GM20431 (cell line): ENCODE measurements at regions not wholly inside any gene's neighbourhood (a gene's known extent, or its start where the extent isn't known, plus 50 kb on each side); places are given as distances from the start of the nearest gene placed in this dataset.

Source experiments
- in situ Hi-C: fragments of 300-500 bp; cut with MseI, MboI; formaldehyde crosslinking; loops from one replicate; pipeline ENCODE4 v1.15.0; 2020; ENCODE audit warnings: low sequenced_read_pairs; ENCODE audit not compliant: unreplicated experiment

- in situ Hi-C loops: no loop called here
Observed at GRCh38 chr2:147713349-147713748, 131.5 kb upstream of the ACVR2A start.

DNA sequence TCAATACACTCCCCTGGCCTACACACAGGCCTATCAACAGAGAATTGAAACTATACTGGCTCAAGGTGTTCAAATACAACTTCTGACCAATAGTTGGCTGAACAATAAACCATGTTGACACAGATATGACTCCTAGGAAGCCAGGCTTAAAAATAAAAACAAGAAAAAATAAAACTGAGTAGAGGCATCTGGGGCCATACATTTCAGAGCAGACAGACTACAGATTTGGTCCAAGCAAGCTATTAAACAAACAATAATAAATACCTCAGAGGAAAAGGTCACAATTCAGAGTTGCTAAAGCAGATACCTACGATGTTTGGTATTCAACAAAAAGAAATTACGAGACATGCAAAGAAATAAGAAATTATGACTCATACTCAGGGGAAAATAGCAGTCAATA is 132.8 kb upstream of the ACVR2A start:
- in situ Hi-C loops: no loop called here

DNA sequence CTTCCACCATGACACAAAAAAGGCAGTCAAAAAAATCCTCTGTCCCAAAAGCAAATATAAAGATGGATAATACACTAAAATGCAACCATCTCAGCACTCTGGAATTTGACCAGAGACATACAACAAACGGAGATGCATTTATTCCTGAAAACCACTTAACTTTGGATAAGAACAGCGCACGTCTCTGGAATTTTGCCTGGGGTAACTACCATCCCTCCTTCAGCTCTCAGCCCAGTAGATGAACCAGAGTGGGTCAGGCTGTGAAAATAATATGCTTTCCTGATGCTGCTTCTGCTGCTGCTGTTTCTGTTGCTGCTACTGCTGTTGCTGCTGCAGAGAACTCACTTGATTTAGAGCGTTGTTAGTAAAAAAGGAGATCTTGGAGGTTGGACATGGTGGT is 133.8 kb upstream of the ACVR2A start:
- in situ Hi-C loops: no loop called here

- in situ Hi-C loops: no loop called here
Observed at GRCh38 chr2:147709655-147710054, 135.2 kb upstream of the ACVR2A start.

- in situ Hi-C loops: no loop called here
Observed at GRCh38 chr2:147703171-147703570, 141.7 kb upstream of the ACVR2A start.

GRCh38 chr2:147698166-147698565 is 146.7 kb upstream of the ACVR2A start:
- in situ Hi-C loops: no loop called here

DNA sequence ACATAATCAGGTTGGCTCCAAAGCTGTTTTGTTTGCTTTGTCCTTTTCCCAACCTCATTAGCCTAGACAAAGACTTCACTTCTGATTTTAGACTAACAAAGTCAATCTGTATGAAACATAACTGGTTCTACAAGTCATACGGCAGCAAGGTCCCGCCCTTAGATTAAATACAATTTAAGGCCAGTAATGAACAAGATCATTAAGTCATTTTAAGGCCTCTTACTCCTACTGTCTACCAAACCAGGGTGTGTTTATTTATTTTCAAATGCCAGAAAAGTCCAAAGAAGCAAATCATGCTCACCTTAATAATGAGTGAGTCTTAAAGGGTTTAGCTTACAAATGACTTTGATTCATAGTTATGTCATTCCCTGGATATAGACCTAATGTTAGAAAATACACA is 148.4 kb upstream of the ACVR2A start:
- in situ Hi-C loops: no loop called here

DNA sequence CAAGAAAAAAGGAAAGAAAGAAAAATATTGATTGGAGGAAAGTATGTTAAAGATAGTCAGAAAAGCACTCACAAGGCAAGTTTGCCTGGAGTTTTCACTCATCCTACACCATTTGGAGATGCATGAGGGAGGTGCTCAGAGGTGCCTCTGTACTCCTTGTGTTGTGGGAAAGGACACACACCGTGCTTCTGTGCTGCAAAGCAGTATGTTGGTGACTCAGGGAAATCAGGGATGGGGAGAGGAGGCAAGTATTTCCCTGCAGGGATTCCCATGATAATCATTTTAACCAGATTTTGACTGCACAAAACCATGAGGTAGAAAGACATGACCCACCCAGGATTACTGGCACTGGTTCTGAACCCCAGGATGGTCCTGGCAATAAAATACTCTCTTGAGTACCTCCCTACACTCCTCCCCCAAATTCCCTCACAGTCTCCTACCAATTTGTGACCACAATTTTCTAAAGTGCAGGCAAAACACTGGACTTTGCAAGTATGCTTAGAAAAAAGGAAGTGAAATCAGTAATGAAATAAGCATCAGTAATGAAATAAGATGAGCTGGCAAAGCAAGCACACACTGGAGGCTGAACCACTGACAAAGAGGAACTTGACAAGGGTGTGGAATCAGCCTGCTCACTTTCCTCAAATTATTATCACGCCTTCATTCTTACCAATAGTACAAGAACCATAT is 155.5 kb upstream of the ACVR2A start:
- in situ Hi-C loops: no loop called here

- in situ Hi-C loops: no loop called here
Observed at GRCh38 chr2:147688242-147688641, 156.6 kb upstream of the ACVR2A start.

GRCh38 chr2:147686365-147686764 is 158.5 kb upstream of the ACVR2A start:
- in situ Hi-C loops: no loop called here

DNA sequence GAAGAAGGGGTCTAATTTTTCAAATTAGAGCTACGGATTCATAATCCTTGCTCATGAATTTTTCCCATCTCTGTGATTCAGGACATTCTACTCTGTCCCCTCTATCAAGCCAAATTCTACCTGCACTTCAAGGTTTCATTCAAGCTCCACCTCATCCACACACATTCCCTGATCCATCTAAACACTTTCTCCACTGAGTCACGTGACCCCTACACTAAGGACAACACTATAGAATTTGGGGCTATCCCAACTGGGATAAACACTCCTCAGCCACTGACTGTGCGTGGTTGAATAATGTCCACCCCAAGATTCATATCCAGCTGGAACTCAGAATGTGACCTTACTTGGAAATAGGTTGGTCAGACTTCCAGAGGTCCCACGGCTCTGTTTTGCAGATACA is 159.9 kb upstream of the ACVR2A start:
- in situ Hi-C loops: no loop called here

GRCh38 chr2:147683380-147683779 is 161.4 kb upstream of the ACVR2A start:
- in situ Hi-C loops: no loop called here

DNA sequence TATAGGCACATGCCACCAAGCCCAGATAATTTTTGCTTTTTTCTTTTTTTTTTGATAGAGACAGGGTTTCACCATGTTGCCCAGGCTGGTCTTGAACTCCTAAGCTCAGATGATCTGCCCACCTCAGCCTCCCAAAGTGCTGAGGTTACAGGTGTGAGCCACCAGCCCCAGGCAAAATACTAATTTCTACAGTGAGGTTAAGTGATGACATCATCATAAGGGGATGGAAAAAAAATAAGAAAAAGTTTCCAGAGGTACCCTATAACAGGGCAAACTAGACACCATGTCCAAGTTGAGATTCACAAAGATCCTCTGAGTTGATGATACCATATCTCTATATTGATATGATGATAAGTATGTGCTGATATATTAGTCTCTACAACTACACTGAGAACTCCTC is 163.7 kb upstream of the ACVR2A start:
- in situ Hi-C loops: no loop called here

GRCh38 chr2:147679955-147680531 is 164.8 kb upstream of the ACVR2A start:
- in situ Hi-C loops: no loop called here

DNA sequence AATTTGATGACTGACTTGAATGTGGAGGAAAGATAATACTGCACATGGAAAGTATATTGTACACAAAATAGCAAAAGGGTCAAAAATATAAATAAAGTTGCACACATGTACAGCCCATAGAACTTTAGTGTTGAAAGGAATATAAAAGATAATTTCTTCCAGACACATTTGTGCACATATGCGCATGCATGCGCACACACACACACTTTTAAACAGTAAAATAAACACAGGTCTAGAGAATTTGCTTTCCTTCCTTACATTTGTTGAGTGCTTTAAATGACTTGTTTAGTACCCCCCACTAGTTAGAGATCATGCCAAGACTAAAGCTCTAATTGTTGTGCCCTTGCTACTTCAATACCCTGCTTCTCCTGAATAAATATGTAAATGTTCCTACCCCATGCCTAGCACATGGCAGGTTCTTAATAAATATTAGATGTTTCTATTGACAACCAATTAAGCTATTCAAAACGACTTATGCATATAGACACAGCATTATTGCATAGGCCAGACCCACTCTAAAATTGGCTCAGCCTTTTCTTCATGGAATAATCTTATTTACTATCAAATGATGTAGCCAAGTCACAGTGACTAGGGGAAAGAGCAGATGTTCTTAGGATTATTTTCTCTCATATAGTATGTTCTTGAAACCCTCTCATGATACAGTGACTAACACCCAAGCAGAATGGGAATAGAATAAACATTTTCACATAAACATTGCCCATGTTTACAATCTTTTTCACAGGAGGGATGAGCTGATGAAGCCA is 165.5 kb upstream of the ACVR2A start:
- in situ Hi-C loops: no loop called here

DNA sequence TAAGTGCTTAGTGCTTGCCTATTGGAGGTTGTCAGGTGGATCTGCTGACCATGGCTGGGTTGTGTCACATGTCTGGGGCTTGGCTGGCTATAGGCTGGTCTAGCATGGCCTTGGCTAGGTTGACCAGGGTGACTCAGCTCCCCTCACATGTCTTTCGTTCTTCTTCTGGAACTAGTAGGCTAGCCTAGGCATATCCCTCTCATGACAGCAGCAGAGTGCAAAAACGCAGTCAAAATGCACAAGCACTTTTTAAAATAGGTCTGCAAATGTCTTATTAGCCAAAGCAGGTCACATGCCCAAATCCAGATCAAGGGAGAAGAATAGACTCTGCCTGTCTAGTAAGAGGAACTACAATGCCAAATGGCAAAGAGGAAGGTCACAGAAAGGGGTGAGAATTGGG is 179.7 kb upstream of the ACVR2A start:
- in situ Hi-C loops: no loop called here

- in situ Hi-C loops: no loop called here
Observed at GRCh38 chr2:147663962-147664361, 180.9 kb upstream of the ACVR2A start.

DNA sequence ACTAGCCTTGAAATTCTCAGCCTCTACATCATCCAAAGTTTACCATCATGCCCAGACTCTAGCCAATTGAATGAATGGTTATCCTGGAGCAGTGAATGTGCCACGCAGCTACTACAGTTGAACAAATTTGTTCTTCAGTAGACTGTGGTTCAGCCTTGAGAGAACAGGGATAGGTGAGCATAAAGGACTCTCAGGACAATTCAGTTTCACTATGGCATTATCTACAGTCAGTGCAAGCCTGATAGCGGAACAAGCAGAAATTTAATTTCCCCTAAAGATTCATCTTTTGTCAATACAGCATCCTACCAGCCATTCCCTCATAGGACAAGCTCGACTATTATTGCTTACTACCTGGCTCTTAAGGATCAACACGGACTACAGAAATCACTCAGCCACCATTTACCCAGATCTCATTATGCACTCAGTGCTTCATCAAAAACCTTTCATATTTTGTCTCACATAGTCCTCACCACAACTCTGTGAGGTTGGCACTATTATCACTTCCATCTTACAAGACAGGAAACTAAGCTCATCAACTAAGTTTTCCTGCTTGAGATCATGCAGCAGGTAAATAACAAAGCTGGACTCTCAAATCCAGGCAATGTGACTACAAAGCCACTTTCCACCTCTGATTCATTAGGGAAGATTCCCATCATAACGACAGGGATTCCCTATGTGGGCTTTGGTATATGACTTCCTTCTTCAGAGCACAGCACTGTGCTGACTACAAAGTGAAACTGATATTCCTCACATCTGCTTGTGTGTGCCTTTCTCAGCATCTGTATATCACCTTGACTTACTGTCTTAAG is 181.5 kb upstream of the ACVR2A start:
- in situ Hi-C loops: no loop called here

DNA sequence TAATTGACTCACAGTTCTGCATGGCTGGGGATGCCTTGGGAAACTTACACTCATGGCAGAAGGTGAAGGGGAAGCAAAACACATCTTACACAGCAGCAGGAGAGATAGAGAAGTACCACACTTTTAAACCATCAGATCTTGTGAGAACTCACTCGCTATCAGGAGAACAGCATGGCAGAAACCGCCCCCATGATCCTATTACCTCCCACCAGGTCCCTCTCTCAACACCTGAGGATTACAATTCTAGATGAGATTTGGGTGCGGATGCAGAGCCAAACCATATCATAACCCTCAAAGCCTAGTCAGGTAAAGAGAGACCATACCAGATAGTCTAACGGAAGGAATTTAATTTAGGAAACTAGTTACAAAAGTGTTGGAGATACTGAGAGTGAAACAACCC is 182.6 kb upstream of the ACVR2A start:
- in situ Hi-C loops: no loop called here

DNA sequence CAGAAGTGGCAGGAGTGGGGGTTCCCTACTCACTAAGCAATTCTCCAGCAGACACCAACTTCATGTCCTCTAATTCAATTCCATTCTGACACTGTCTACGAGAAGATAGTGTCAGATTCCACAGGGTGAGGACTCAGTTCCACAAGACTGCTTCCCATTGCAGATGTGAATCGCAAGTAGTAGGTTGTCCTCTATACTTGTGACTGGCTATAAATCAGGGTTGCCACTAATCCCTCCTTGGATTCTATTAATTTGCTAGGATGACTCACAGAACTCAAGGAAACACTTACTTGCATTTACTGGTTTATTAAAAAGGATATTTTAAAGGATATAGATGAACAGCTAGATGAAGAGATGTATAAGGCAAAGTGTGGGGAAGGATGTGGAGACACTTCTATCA is 184.1 kb upstream of the ACVR2A start:
- in situ Hi-C loops: no loop called here

DNA sequence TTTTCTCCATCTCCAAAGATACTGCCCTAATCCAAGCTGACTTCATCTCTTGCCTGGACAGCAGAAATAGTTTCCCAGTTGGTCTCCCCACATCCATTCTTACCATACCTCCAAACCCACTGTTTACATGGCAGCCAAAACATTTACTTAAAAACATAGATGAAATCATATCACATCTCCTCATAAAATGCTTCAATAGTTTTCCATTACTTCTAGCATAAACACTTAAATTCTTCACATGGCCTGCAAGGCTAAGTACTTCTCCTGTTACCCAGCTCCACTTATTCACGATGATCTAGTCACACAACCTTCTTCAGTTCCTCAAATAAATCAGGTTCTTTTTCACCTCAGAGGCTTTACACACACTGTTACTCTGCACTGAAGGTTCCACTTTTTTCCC is 185.8 kb upstream of the ACVR2A start:
- in situ Hi-C loops: no loop called here
